22Rv1 (cell line): ENCODE measurements at regions not wholly inside any gene's neighbourhood (a gene's known extent, or its start where the extent isn't known, plus 50 kb on each side); places are given as distances from the start of the nearest gene placed in this dataset.

Experiments used
- H3K27ac ChIP-seq: fragments of 450-650 bp; 2 replicates; pipeline ENCODE4 v1.5.1; 2017
- CTCF ChIP-seq: fragments of 450-650 bp; IDR thresholded peaks from 2 replicates; pipeline ENCODE4 v1.5.1; 2017; ENCODE audit warnings: mild to moderate bottlenecking
- ZFX ChIP-seq: fragments of 450-650 bp; IDR thresholded peaks from 2 replicates; pipeline ENCODE4 v1.6.1; 2017; ENCODE audit warnings: antibody characterized with exemption, borderline replicate concordance

DNA sequence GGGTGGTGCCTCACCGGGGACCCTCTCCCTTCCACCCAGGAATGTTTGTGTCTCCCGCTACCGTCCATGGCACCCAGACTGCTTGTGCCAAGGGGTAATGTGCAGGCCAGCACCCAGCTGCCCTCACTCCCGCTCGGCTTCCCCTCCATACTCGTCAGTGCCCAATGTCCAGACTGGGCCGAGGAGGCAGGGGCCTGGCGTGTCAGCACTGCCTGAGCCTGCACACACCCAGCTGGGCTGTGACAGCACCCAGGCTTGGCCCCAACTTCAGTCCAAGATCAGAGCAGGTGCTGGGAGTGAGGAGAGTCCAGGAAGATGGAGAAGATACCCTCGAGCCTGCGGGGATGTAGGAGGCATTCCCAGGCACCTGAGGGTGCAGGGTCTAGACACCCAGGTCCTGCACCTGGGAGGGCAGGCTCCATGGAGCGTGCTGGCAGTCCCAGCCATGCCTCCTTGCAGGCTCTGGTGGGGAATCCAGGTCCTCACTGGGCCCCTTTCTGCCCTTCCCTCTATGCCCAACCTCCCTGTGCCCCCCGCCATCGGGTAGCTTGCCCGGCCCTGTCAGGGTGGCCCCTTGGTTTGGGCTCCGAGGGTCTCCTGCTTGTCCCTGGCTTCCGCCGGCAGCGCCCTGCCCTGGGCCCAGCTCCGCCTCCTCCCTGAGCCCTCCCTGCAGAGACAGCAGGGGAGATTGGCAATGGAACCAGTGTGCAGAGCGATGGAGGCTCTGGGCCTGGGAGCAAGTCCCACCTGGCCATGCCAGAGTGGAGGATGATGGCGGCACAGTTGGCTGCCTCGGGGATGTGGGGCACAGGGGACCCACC is 250.8 kb upstream of the EDIL3 start:
- no peak for TF ChIP-seq CTCF
- TF ChIP-seq ZFX, result no peak
- H3K27ac ChIP-seq, result no peak overlapping the region

DNA sequence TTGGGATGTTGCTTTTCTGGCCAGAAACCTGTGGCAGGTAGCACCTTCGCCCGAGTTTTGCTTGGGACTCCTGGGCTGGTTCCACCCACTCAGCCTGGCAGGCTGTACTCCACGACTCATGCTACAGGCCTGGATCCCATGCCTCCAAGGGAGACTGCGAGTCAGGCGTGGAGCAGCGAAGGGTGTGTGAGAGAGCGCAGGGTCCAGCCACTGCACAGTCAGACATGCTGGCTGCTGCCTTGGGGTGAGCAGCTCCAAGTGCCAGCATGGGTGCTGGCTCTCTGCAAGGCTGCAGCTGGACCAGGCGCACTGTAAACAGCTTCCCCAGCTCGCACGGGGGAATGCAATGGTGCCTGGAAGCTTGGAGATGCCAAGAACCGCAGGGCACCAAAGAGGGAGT is 249.6 kb upstream of the EDIL3 start:
- no peak overlapping the region for H3K27ac ChIP-seq
- TF ChIP-seq ZFX (no peak), CTCF (no peak)

DNA sequence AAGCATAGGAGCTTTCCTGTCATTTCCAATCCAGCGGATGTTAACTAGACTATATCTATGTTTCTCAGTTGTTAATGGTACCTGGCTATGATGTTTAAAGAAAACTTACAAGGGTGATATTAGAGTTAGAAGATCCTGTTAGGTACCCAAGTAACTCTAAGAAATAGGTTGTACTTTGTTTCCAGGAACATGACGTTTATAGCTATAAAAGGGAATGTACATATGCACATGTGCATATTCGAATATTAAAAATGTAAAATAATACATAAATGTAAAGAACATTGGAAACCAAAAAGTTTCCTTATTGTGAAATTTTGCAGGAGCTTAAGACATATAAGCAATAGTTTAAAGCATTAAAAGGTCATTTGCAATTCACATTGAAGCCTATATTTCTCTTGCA is 247.7 kb upstream of the EDIL3 start:
- H3K27ac ChIP-seq, result no peak overlapping the region
- TF ChIP-seq CTCF (no peak), ZFX (no peak)

- TF ChIP-seq ZFX (no peak), CTCF (no peak)
- H3K27ac ChIP-seq, result no peak overlapping the region
These were observed 244.2 kb upstream of the EDIL3 start for GRCh38 chr5:84628918-84629317.

DNA sequence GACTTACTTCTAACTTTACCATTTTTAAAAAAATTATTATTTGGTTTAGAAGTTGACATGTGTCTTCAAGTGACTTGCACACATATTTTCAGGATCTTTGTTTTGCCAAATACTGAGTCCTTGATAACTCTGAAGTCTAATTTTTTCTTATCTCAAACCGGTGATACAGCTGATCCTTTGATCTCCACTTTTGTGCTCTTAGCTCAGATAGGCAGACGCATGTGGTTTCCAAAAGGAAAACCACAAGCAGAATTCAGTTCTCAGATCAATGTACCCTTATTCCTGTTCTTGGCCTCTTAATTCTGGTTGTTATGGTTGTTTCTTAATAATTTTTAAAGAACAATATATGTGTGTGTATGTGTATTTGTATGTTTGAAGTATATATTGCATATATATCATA is 238.3 kb upstream of the EDIL3 start:
- no peak for TF ChIP-seq ZFX
- no peak for TF ChIP-seq CTCF

DNA sequence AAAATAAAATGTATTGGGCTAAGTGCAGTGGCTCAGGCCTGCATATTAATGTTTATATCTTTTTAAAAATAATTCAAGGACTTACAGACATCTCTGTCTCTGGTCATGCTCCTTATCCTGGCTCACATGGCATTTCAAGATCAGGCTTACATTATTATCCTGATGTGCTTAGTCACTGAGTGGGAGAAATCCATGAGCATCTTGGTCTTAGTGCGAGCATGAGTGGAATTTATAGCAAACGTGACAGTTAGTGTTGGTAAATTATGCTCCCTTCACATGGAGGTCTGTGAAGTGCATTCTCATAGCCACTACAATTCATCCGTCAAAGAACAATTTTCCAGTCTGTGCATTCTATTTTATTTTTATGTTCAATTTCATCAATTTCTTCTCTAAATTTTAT is 237.8 kb upstream of the EDIL3 start:
- no peak for TF ChIP-seq CTCF
- no peak overlapping the region for H3K27ac ChIP-seq

More for the DNA sequence above, 238.3 kb upstream of the EDIL3 start:
- H3K27ac ChIP-seq, result no peak overlapping the region

DNA sequence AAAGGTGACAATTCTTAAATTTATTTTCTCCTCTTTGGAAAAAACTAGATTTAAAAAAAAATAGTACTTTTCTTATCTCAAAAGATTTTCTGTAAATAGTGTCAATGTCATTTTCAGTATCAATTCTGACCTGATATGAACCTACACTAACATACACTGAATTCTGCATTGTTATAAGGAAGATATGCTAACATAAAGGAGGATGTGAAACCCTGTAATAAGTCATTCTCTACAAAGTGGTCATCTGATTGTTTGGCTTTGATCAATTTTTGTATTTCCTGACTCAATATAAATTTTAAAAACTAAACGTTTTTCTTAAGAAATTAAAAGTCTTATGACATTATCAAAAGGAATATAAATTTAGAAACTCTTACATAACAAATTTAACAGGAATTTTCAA is 233.6 kb upstream of the EDIL3 start:
- TF ChIP-seq CTCF (no peak), ZFX (no peak)
- no peak overlapping the region for H3K27ac ChIP-seq
